Esophagus muscularis mucosa (tissue), 4 donors: ENCODE measurements at regions not wholly inside any gene's neighbourhood (a gene's known extent, or its start where the extent isn't known, plus 50 kb on each side); places are given as distances from the start of the nearest gene placed in this dataset.
"Not testable (repeated sequence)": the region's sequence is repeated elsewhere in the genome, so short reads cannot be mapped to it uniquely, and the experiment has no call there.

Source experiments
- EP300 ChIP-seq: sonication (generic); formaldehyde crosslinking; IDR thresholded peaks from one replicate; pipeline ENCODE4 v1.6.1; 2017; ENCODE audit warnings: antibody characterized with exemption
- POLR2AphosphoS5 ChIP-seq, 2 donors: sonication (generic); formaldehyde crosslinking; IDR thresholded peaks; one replicate each; pipeline ENCODE4 v1.6.1; 2017; ENCODE audit warnings: antibody characterized with exemption in 2 of 2
- TF ChIP-seq, protein P1 (sequence below), 3 experiments: fragments of 200-600 bp in 2 of 3; fragments of 450-650 bp in 1 of 3; sonication (generic) in 2 of 3; IDR thresholded peaks; one replicate each; pipeline ENCODE4 v1.5.1; 2017 to 2019; ENCODE audit warnings: antibody characterized with exemption in 3 of 3, mild to moderate bottlenecking in 2 of 3, moderate library complexity in 1 of 3

DNA sequence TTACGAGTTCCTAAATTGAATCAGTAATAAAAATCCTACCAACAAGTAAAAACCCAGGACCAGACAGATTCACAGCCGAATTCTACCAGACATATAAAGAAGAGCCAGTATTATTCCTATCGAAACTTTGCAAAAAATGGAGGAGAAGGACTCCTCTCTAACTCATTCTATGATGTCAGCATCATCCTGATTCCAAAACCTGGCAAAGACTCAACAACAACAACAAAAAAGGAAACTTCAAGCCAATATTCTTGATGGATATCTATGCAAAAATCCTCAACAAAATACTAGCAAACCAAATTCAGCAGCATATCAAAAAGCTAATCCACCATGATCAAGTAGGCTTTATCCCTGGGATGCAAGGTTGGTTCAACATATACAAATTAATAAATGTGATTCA lies 84.6 kb upstream of the ADRB2 start:
- TF ChIP-seq, protein P1, sequence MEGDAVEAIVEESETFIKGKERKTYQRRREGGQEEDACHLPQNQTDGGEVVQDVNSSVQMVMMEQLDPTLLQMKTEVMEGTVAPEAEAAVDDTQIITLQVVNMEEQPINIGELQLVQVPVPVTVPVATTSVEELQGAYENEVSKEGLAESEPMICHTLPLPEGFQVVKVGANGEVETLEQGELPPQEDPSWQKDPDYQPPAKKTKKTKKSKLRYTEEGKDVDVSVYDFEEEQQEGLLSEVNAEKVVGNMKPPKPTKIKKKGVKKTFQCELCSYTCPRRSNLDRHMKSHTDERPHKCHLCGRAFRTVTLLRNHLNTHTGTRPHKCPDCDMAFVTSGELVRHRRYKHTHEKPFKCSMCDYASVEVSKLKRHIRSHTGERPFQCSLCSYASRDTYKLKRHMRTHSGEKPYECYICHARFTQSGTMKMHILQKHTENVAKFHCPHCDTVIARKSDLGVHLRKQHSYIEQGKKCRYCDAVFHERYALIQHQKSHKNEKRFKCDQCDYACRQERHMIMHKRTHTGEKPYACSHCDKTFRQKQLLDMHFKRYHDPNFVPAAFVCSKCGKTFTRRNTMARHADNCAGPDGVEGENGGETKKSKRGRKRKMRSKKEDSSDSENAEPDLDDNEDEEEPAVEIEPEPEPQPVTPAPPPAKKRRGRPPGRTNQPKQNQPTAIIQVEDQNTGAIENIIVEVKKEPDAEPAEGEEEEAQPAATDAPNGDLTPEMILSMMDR (IDR thresholded peaks at IDR 0.05), result not testable (repeated sequence)
- not testable (repeated sequence) for TF ChIP-seq POLR2AphosphoS5 (IDR thresholded peaks at IDR 0.05); EP300
